Chondrocyte (in vitro differentiated cells): ENCODE measurements at regions not wholly inside any gene's neighbourhood (a gene's known extent, or its start where the extent isn't known, plus 50 kb on each side); places are given as distances from the start of the nearest gene placed in this dataset.
A peak's percentile ranks its signal among the peaks of the same experiment; 100 is the strongest.

ENCODE experiments used
- DNase-seq: peaks from one replicate; pipeline ENCODE4 v3.0.0; 2021; ENCODE audit warnings: mixed read lengths, low spot score
- H3K27ac Mint-ChIP-seq: one replicate; pipeline ENCODE4 v1.8.0; 2021; ENCODE audit warnings: mild to moderate bottlenecking, moderate library complexity, mixed read lengths; ENCODE audit not compliant: unreplicated experiment
- H3K27me3 Mint-ChIP-seq: 2 replicates; pipeline ENCODE4 v1.8.0; 2021; ENCODE audit warnings: low read depth, mixed read lengths
- H3K36me3 Mint-ChIP-seq: 2 replicates; pipeline ENCODE4 v1.8.0; 2021; ENCODE audit warnings: low read depth, mixed read lengths
- H3K4me1 Mint-ChIP-seq: 2 replicates; pipeline ENCODE4 v1.8.0; 2021; ENCODE audit warnings: low read depth, mild to moderate bottlenecking, mixed read lengths
- H3K4me3 Mint-ChIP-seq: one replicate; pipeline ENCODE4 v1.8.0; 2021; ENCODE audit warnings: mild to moderate bottlenecking, moderate library complexity, mixed read lengths; ENCODE audit not compliant: unreplicated experiment
- H3K9me3 Mint-ChIP-seq: 2 replicates; pipeline ENCODE4 v1.8.0; 2021; ENCODE audit warnings: low read depth, mixed read lengths
- TF ChIP-seq, protein P1 (sequence below): fragments of 200-600 bp; sonication (generic); IDR thresholded peaks from 2 replicates; pipeline ENCODE4 v1.5.0; 2021; ENCODE audit warnings: antibody characterized with exemption, mild to moderate bottlenecking, moderate library complexity

DNA sequence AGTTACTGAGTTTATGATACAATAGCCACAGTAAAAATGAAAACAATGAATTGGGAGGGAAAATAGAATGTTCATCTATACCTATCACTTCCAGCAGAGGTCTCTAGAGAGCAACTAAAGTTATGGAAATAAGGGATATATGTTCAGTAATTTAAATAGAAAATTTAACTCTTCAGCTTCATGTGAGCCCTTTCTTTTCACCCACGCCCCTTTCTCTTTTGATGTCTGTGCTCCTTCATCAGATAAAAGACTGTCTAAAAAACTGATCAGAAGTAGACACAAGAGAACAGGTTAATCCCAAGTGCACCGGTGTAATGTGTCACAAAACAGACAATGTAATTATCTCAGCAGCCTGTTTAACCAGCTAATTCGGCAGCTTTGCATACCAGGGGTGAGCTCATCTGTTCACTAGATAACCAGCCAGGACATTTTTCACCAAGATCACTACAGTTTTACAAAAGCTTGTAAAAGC, 238.5 kb upstream of the ERBB4 start:
- Mint-ChIP-seq H3K4me3 (no peak overlapping the region), H3K9me3 (no peaks in the 10 kb centered on the region), H3K27ac (no peak overlapping the region), H3K36me3 (no peaks in the 10 kb centered on the region), H3K27me3 (no peaks in the 10 kb centered on the region), H3K4me1 (peaks cover 7% of the 10 kb centered on the region)
- no peak for DNase-seq
- TF ChIP-seq, protein P1, sequence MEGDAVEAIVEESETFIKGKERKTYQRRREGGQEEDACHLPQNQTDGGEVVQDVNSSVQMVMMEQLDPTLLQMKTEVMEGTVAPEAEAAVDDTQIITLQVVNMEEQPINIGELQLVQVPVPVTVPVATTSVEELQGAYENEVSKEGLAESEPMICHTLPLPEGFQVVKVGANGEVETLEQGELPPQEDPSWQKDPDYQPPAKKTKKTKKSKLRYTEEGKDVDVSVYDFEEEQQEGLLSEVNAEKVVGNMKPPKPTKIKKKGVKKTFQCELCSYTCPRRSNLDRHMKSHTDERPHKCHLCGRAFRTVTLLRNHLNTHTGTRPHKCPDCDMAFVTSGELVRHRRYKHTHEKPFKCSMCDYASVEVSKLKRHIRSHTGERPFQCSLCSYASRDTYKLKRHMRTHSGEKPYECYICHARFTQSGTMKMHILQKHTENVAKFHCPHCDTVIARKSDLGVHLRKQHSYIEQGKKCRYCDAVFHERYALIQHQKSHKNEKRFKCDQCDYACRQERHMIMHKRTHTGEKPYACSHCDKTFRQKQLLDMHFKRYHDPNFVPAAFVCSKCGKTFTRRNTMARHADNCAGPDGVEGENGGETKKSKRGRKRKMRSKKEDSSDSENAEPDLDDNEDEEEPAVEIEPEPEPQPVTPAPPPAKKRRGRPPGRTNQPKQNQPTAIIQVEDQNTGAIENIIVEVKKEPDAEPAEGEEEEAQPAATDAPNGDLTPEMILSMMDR, result peak; percentile 94

DNA sequence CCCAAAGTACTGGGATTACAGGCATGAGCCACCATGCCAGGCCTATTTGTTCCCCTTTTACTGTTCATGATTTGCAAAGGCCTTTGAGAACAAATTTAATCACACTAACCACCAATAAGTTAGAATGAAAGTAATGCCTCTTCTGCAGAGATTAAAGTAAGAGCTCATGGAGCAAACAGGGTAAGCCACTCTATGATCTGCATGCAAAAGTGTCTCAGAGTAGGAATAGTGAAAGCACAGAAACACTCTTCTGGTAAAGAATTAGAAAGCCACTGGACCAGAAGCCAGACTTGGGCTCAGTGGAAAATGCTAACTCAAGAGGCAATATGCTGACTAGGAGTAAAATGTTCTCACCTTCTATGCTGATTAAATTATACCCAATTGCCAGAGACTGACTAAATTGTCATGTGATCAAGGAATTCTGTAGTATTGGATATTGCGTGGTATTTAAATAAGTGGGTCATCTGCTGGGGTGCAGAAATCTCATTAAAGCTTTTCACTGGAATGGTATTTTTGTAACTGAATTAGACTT, 235.3 kb upstream of the ERBB4 start:
- DNase-seq, result no peak
- Mint-ChIP-seq H3K4me1 (peaks cover 7% of the 10 kb centered on the region), H3K9me3 (peaks cover 3% of the 10 kb centered on the region), H3K27ac (no peak overlapping the region), H3K4me3 (no peak overlapping the region), H3K36me3 (peaks cover 4% of the 10 kb centered on the region), H3K27me3 (peaks cover 3% of the 10 kb centered on the region)
- TF ChIP-seq, protein P1, result no peak

DNA sequence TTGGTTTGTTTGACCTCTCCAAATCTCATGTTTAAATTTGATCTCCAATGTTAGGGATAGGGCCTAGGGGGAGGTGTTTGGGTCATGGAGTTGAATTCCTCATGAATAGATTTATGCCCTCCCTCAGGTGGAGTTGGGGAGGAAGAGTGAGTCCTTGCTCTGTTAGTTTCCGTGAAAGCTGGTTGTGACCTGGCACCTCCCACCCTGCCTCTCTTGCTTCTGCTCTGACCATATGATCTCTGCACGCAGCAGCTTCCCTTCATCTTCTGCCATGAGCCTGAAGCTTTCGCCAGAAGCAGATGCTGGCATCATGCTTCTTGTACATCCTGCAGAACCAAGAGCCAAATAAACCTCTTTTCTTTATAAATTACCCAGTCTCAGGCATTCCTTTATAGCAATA, 231.6 kb upstream of the ERBB4 start:
- H3K4me1 Mint-ChIP-seq, result no peaks in the 10 kb centered on the region
- peaks cover 7% of the 10 kb centered on the region for H3K27me3 Mint-ChIP-seq
- no peak overlapping the region for H3K4me3 Mint-ChIP-seq
- TF ChIP-seq, protein P1, result no peak
- H3K9me3 Mint-ChIP-seq, result peaks cover 3% of the 10 kb centered on the region
- no peak for DNase-seq
- H3K36me3 Mint-ChIP-seq, result peaks cover 4% of the 10 kb centered on the region
- H3K27ac Mint-ChIP-seq, result no peak overlapping the region

DNA sequence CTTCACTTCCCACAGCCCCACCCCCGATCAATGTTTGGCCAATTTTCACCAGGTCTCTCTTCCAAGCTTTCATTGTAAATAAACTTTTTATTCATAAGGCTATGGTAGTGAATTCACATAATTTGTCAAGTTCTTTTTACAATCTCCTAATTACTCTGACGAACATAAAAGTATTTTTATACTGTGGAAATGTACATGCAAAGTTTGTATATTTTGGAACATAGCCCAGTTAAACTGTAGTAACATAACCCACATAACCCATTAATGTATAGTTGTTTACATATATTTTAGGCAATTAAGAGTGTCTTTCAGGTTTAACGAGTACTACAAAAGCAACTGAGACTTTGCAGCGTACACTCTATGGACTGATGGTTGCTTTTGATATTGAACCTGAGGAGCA, 228.3 kb upstream of the ERBB4 start:
- Mint-ChIP-seq H3K4me3 (no peak overlapping the region), H3K27ac (no peak overlapping the region), H3K27me3 (peaks cover 9% of the 10 kb centered on the region), H3K9me3 (peaks cover 3% of the 10 kb centered on the region), H3K36me3 (peaks cover 4% of the 10 kb centered on the region), H3K4me1 (no peaks in the 10 kb centered on the region)
- no peak for DNase-seq
- TF ChIP-seq, protein P1, result no peak

DNA sequence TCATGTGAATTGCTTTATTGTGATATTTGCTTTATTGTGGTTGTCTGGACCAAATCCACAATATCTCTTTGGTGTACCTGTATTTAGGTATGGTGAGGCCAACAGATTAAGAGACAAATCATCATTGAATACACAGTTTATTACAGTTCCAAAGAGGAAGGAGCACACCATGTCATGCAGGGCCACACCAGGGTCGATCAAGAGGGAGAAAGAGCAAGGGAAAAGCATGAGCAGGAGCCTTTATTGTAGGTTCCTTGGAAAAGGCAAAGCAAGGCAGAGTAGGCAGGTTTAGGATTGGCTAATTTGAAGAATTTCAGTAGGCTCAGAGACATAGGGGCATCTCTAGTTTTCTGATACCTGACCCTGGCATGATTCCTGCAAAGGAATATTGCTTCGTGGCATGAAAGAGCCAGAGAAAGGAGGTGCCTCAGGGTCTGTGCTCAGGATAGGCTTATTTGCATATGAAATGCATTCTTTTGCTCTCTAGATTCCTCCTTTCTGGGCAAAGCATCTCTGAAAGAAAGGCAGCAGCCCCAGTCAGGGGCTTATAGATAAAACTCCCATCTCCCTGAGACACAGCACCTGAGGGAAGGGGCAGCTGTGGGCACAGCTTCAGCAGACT, 214.2 kb upstream of the ERBB4 start:
- H3K4me3 Mint-ChIP-seq, result no peak overlapping the region
- H3K27me3 Mint-ChIP-seq, result peaks cover 2% of the 10 kb centered on the region
- no peaks in the 10 kb centered on the region for H3K4me1 Mint-ChIP-seq
- TF ChIP-seq, protein P1, result no peak
- H3K27ac Mint-ChIP-seq, result no peak overlapping the region
- peaks cover 45% of the 10 kb centered on the region for H3K9me3 Mint-ChIP-seq
- H3K36me3 Mint-ChIP-seq, result peaks cover 11% of the 10 kb centered on the region
- DNase-seq, result no peak
